ENCODE measurements at regions not wholly inside any gene's neighbourhood (a gene's known extent, or its start where the extent isn't known, plus 50 kb on each side); places are given as distances from the start of the nearest gene placed in this dataset.

GRCh38 chr12:11564984-11565651 is 84.4 kb upstream of the ETV6 start:
- TF ChIP-seq MAX (IDR thresholded peaks at IDR 0.05) (no peak), USF1 (IDR thresholded peaks at IDR 0.05) (no peak), ZBTB7A (IDR thresholded peaks at IDR 0.05; ENCODE audit: low read depth) (no peak), EGR1 (IDR thresholded peaks at IDR 0.05) (no peak), RAD21 (IDR thresholded peaks at IDR 0.05; ENCODE audit: low read depth) (no peak), FOXM1 (IDR thresholded peaks at IDR 0.05; ENCODE audit: borderline replicate concordance, low read depth) (no peak), CEBPB (IDR thresholded peaks at IDR 0.05) (no peak), TCF12 (IDR thresholded peaks at IDR 0.05; ENCODE audit: low read depth) (no peak)

- TF ChIP-seq MAX (IDR thresholded peaks at IDR 0.05) (no peak), RAD21 (IDR thresholded peaks at IDR 0.05; ENCODE audit: low read depth) (no peak), TAF1 (IDR thresholded peaks at IDR 0.05; ENCODE audit: low read depth) (no peak)
Observed at GRCh38 chr12:11565752-11566151, 83.7 kb upstream of the ETV6 start.

- no peak for TF ChIP-seq CREB1 (IDR thresholded peaks at IDR 0.05; ENCODE audit: low read depth)
- no peak for TF ChIP-seq TEAD4 (IDR thresholded peaks at IDR 0.05)
- no peak for TF ChIP-seq TCF12 (IDR thresholded peaks at IDR 0.05; ENCODE audit: low read depth)
- TF ChIP-seq ZBTB7A (IDR thresholded peaks at IDR 0.05; ENCODE audit: low read depth): no peak
- no peak for TF ChIP-seq REST (IDR thresholded peaks at IDR 0.05; ENCODE audit: low read depth)
- TF ChIP-seq NFIC (IDR thresholded peaks at IDR 0.05): no peak
- no peak for TF ChIP-seq CEBPB (IDR thresholded peaks at IDR 0.05)
- no peak for TF ChIP-seq EP300 (IDR thresholded peaks at IDR 0.05; ENCODE audit: borderline replicate concordance)
- no peak for TF ChIP-seq RAD21 (IDR thresholded peaks at IDR 0.05; ENCODE audit: low read depth)
- TF ChIP-seq MAX (IDR thresholded peaks at IDR 0.05): no peak
- no peak for TF ChIP-seq EGR1 (IDR thresholded peaks at IDR 0.05)
- TF ChIP-seq TAF1 (IDR thresholded peaks at IDR 0.05; ENCODE audit: low read depth): no peak
- no peak for TF ChIP-seq USF1 (IDR thresholded peaks at IDR 0.05)
Observed at GRCh38 chr12:11568155-11568761, 81.2 kb upstream of the ETV6 start.

- no peak for TF ChIP-seq ZBTB7A (IDR thresholded peaks at IDR 0.05; ENCODE audit: low read depth)
- TF ChIP-seq CEBPB (IDR thresholded peaks at IDR 0.05): no peak
- no peak for TF ChIP-seq YY1 (IDR thresholded peaks at IDR 0.05; ENCODE audit: low read depth)
- no peak for TF ChIP-seq RAD21 (IDR thresholded peaks at IDR 0.05; ENCODE audit: low read depth)
- no peak for TF ChIP-seq FOXM1 (IDR thresholded peaks at IDR 0.05; ENCODE audit: borderline replicate concordance, low read depth)
- TF ChIP-seq EP300 (IDR thresholded peaks at IDR 0.05; ENCODE audit: borderline replicate concordance): no peak
Observed at GRCh38 chr12:11568762-11569478, 80.6 kb upstream of the ETV6 start.

- TF ChIP-seq FOXM1 (IDR thresholded peaks at IDR 0.05; ENCODE audit: borderline replicate concordance, low read depth): no peak
- no peak for TF ChIP-seq NFIC (IDR thresholded peaks at IDR 0.05)
- TF ChIP-seq MAX (IDR thresholded peaks at IDR 0.05): no peak
- no peak for TF ChIP-seq TAF1 (IDR thresholded peaks at IDR 0.05; ENCODE audit: low read depth)
- no peak for TF ChIP-seq RAD21 (IDR thresholded peaks at IDR 0.05; ENCODE audit: low read depth)
- TF ChIP-seq EGR1 (IDR thresholded peaks at IDR 0.05): no peak
- no peak for TF ChIP-seq CEBPB (IDR thresholded peaks at IDR 0.05)
- no peak for TF ChIP-seq YY1 (IDR thresholded peaks at IDR 0.05; ENCODE audit: low read depth)
- no peak for TF ChIP-seq TEAD4 (IDR thresholded peaks at IDR 0.05)
- no peak for TF ChIP-seq USF1 (IDR thresholded peaks at IDR 0.05)
- no peak for TF ChIP-seq CREB1 (IDR thresholded peaks at IDR 0.05; ENCODE audit: low read depth)
- no peak for TF ChIP-seq TCF12 (IDR thresholded peaks at IDR 0.05; ENCODE audit: low read depth)
- no peak for TF ChIP-seq REST (IDR thresholded peaks at IDR 0.05; ENCODE audit: low read depth)
- no peak for TF ChIP-seq ZBTB7A (IDR thresholded peaks at IDR 0.05; ENCODE audit: low read depth)
- no peak for TF ChIP-seq EP300 (IDR thresholded peaks at IDR 0.05; ENCODE audit: borderline replicate concordance)
Observed at GRCh38 chr12:11569716-11570115, 79.8 kb upstream of the ETV6 start.

All from Ishikawa (cell line).